HCT116 (cell line): ENCODE measurements at regions not wholly inside any gene's neighbourhood (a gene's known extent, or its start where the extent isn't known, plus 50 kb on each side); places are given as distances from the start of the nearest gene placed in this dataset.

ENCODE experiments used
- ATAC-seq: fragments of 200-7000 bp; cut with Tn5 transposase; 2 replicates; pipeline ENCODE4 v1.9.1; 2020; ENCODE audit warnings: mild to moderate bottlenecking, moderate library complexity
- BruUV-seq: library from RNA; stranded (reverse); fragments of 400-500 nt; replicated peaks from 2 replicates; lab custom pipeline; 2021; lab: Mats Ljungman, UMichigan
- CTCF ChIA-PET: fragments of 300-600 bp; sonication (Branson Sonifier 250); formaldehyde crosslinking; loops from one replicate; lab custom pipeline; 2021; ENCODE audit warnings: antibody characterized with exemption; lab: Charles Lee
- POLR2A ChIA-PET: fragments of 300-600, 350-600 bp; sonication (Branson Sonifier 250); formaldehyde crosslinking; loops from one replicate; lab custom pipeline; 2021; ENCODE audit warnings: antibody characterized with exemption; lab: Charles Lee
- RAD21 ChIA-PET, 2 experiments: fragments of 300-600 bp; sonication (Branson Sonifier 250); formaldehyde crosslinking; loops; one replicate each; lab custom pipeline; 2023; ENCODE audit warnings: low total read pairs in 2 of 2; ENCODE audit not compliant: uncharacterized antibody in 2 of 2, unreplicated experiment in 2 of 2, low non-redundant PET in 1 of 2; lab: Charles Lee
- DNase-seq: peaks from one replicate; pipeline ENCODE4 v3.0.0-alpha.2; 2010; ENCODE audit warnings: low read depth, low spot score
- H2AFZ ChIP-seq: fragments of 200-600 bp; shearing (Covaris generic), sonication (generic); 2 replicates; pipeline ENCODE4 v1.6.1; 2017; ENCODE audit warnings: low read depth, mixed run types, mixed read lengths, antibody characterized with exemption, low read length; ENCODE audit not compliant: poor library complexity, severe bottlenecking
- H3K27ac ChIP-seq: 2 replicates; pipeline ENCODE4 v1.5.1; 2012; ENCODE audit warnings: low read depth, low read length
- H3K27me3 ChIP-seq: fragments of 200-600 bp; sonication (generic); 2 replicates; pipeline ENCODE4 v1.6.1; 2016; ENCODE audit warnings: mixed run types, low read length, mixed read lengths; ENCODE audit not compliant: insufficient read depth
- H3K36me3 ChIP-seq, 2 experiments: fragments of 200-500 bp in 1 of 2; fragments of 200-600 bp in 1 of 2; sonication (Bioruptor generic) in 1 of 2; sonication (generic) in 1 of 2; 2 replicates each; pipeline versions ENCODE4 v1.5.1 to v1.6.1; 2014 to 2016; ENCODE audit warnings: low read length in 2 of 2, inconsistent platforms in 1 of 2, mixed read lengths in 1 of 2, mixed run types in 1 of 2; ENCODE audit not compliant: insufficient read depth in 2 of 2, control insufficient read depth in 1 of 2
- H3K4me1 ChIP-seq, 2 experiments: fragments of 200-600 bp in 1 of 2; sonication (generic) in 1 of 2; 2 replicates each; pipeline versions ENCODE4 v1.5.1 to v1.6.1; 2012 to 2017; ENCODE audit warnings: low read length in 2 of 2, inconsistent platforms in 1 of 2, mild to moderate bottlenecking in 1 of 2, mixed read lengths in 1 of 2, mixed run types in 1 of 2, moderate library complexity in 1 of 2; ENCODE audit not compliant: insufficient read depth in 2 of 2, control insufficient read depth in 1 of 2
- H3K4me2 ChIP-seq: fragments of 200-600 bp; sonication (generic); 2 replicates; pipeline ENCODE4 v1.6.1; 2017; ENCODE audit warnings: mixed run types, low read length, mixed read lengths
- H3K4me3 ChIP-seq, 2 experiments: fragments of 200-600 bp in 1 of 2; sonication (generic) in 1 of 2; replicated peaks in 1 of 2; 2 replicates each; pipeline ENCODE4 v1.5.1; 2011 to 2016; ENCODE audit warnings: low read length in 2 of 2, control low read depth in 1 of 2, low read depth in 1 of 2, mild to moderate bottlenecking in 1 of 2, mixed read lengths in 1 of 2, mixed run types in 1 of 2
- H3K79me2 ChIP-seq: fragments of 200-600 bp; sonication (generic); 2 replicates; pipeline ENCODE4 v1.6.1; 2017; ENCODE audit warnings: mild to moderate bottlenecking, mixed run types, low read length, moderate library complexity, mixed read lengths; ENCODE audit not compliant: insufficient read depth
- H3K9ac ChIP-seq: fragments of 200-600 bp; sonication (generic); 2 replicates; pipeline ENCODE4 v1.6.1; 2016; ENCODE audit warnings: low read length, mixed read lengths
- H3K9me2 ChIP-seq: fragments of 200-600 bp; sonication (generic), shearing (Covaris generic); 2 replicates; pipeline ENCODE4 v1.6.1; 2017; ENCODE audit warnings: mixed run types, mild to moderate bottlenecking, moderate library complexity; ENCODE audit not compliant: insufficient read depth
- H3K9me3 ChIP-seq, 2 experiments: fragments of 200-500 bp in 1 of 2; fragments of 200-600 bp in 1 of 2; sonication (Bioruptor generic) in 1 of 2; sonication (generic) in 1 of 2; 2 replicates each; pipeline ENCODE4 v1.6.1; 2014 to 2017; ENCODE audit warnings: low read length in 2 of 2, mixed read lengths in 2 of 2, inconsistent platforms in 1 of 2, low read depth in 1 of 2, mild to moderate bottlenecking in 1 of 2, mixed run types in 1 of 2, moderate library complexity in 1 of 2; ENCODE audit not compliant: control insufficient read depth in 1 of 2, insufficient read depth in 1 of 2
- H4K20me1 ChIP-seq: fragments of 200-600 bp; sonication (generic), shearing (Covaris generic); 2 replicates; pipeline ENCODE4 v1.6.1; 2017; ENCODE audit warnings: mixed run types, mild to moderate bottlenecking, moderate library complexity; ENCODE audit not compliant: insufficient read depth
- CBX3 ChIP-seq: IDR thresholded peaks from 2 replicates; pipeline ENCODE4 v1.6.1; 2012; ENCODE audit warnings: low read depth
- CEBPB ChIP-seq: IDR thresholded peaks from 2 replicates; pipeline ENCODE4 v1.6.1; 2012; ENCODE audit warnings: low read depth
- EGR1 ChIP-seq: IDR thresholded peaks from 2 replicates; pipeline ENCODE4 v1.6.1; 2012; ENCODE audit warnings: low read depth
- ELF1 ChIP-seq: IDR thresholded peaks from 2 replicates; pipeline ENCODE4 v1.6.1; 2012; ENCODE audit warnings: low read depth, borderline replicate concordance
- EZH2 ChIP-seq: fragments of 200-600 bp; sonication (generic); IDR thresholded peaks from 2 replicates; pipeline ENCODE4 v1.6.1; 2017; ENCODE audit warnings: antibody characterized with exemption, mixed run types
- EZH2phosphoT487 ChIP-seq: fragments of 200-600 bp; IDR thresholded peaks from 2 replicates; pipeline ENCODE4 v1.6.1; 2018; ENCODE audit warnings: antibody characterized with exemption, borderline replicate concordance
- FOSL1 ChIP-seq: IDR thresholded peaks from 2 replicates; pipeline ENCODE4 v1.6.1; 2012; ENCODE audit warnings: low read depth
- JUND ChIP-seq: IDR thresholded peaks from 2 replicates; pipeline ENCODE4 v1.6.1; 2012
- POLR2A ChIP-seq: IDR thresholded peaks from 2 replicates; pipeline ENCODE4 v1.7.0; 2011; ENCODE audit warnings: borderline replicate concordance; ENCODE audit not compliant: insufficient read depth, insufficient read length; ENCODE audit errors: extremely low read depth
- POLR2AphosphoS5 ChIP-seq: IDR thresholded peaks from 2 replicates; pipeline ENCODE4 v1.6.1; 2011; ENCODE audit warnings: mild to moderate bottlenecking, low read depth, low read length, moderate library complexity
- RAD21 ChIP-seq: IDR thresholded peaks from 2 replicates; pipeline ENCODE4 v1.6.1; 2012; ENCODE audit warnings: low read depth, mild to moderate bottlenecking
- SP1 ChIP-seq: IDR thresholded peaks from 2 replicates; pipeline ENCODE4 v1.6.1; 2012; ENCODE audit warnings: low read depth
- SRF ChIP-seq: IDR thresholded peaks from 2 replicates; pipeline ENCODE4 v1.6.1; 2012; ENCODE audit warnings: low read depth
- TCF7L2 ChIP-seq: IDR thresholded peaks from 2 replicates; pipeline ENCODE4 v1.7.0; 2011; ENCODE audit warnings: borderline replicate concordance, inconsistent platforms; ENCODE audit not compliant: insufficient read depth, insufficient read length; ENCODE audit errors: extremely low read depth
- ZNF274 ChIP-seq: fragments of 200-500 bp; sonication (Bioruptor generic); IDR thresholded peaks from 2 replicates; pipeline ENCODE4 v1.6.1; 2014; ENCODE audit warnings: mild to moderate bottlenecking, low read depth, low read length, inconsistent platforms
- intact Hi-C: fragments of 100-400 bp; cut with micrococcal nuclease; formaldehyde crosslinking; loops from 2 replicates; pipeline ENCODE4 v1.10.0; 2022
- TF ChIP-seq, protein P1 (sequence below): IDR thresholded peaks from 2 replicates; pipeline ENCODE4 v1.6.1; 2011; ENCODE audit warnings: mild to moderate bottlenecking, low read length, moderate library complexity; ENCODE audit not compliant: insufficient replicate concordance; ENCODE audit errors: extremely low read depth
- TF ChIP-seq, protein P2 (sequence below): IDR thresholded peaks from 2 replicates; pipeline ENCODE4 v1.6.1; 2012
- TF ChIP-seq, protein P3 (sequence below): IDR thresholded peaks from 2 replicates; pipeline ENCODE4 v1.6.1; 2012
- TF ChIP-seq, protein P4 (sequence below): IDR thresholded peaks from 2 replicates; pipeline ENCODE4 v1.6.1; 2012; ENCODE audit warnings: low read depth

DNA sequence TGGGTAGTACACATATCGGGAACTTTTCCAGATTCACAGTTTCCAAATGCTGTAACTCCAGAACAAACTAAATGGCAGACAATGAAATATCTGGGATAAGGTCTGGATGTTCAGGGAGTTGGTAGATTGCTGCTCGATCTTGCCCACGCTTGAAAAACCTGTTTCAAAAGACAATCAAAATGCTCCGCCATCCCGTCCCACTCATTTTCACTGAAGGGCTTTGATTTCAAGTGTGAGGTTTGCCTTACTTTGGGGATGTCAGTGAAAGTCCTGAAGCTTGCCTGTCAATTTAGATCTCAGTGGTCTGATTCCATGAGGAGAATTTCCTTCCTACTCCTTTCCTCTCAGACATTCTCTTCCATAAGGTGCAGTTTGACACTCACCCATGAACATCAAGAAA, 236.3 kb upstream of the KCNK2 start:
- POLR2A ChIA-PET = no interaction called here
- Histone ChIP-seq H3K27ac (no peak overlapping the region), H3K9me2 (no peaks in the 10 kb centered on the region), H3K79me2 (no peaks in the 10 kb centered on the region), H3K36me3 (no peaks in the 10 kb centered on the region), H3K27me3 (no peaks in the 10 kb centered on the region), H3K9ac (no peak overlapping the region), H3K9me3 (no peaks in the 10 kb centered on the region), H3K4me1 (no peaks in the 10 kb centered on the region), H4K20me1 (no peaks in the 10 kb centered on the region), H3K4me2 (no peak overlapping the region), H2AFZ (no peak overlapping the region), H3K4me3 (no peak overlapping the region)
- intact Hi-C loops = no loop called here
- no peak for TF ChIP-seq EZH2phosphoT487
- no peak for TF ChIP-seq EZH2
- no peak for TF ChIP-seq CEBPB
- TF ChIP-seq TCF7L2 = no peak
- TF ChIP-seq, protein P1, sequence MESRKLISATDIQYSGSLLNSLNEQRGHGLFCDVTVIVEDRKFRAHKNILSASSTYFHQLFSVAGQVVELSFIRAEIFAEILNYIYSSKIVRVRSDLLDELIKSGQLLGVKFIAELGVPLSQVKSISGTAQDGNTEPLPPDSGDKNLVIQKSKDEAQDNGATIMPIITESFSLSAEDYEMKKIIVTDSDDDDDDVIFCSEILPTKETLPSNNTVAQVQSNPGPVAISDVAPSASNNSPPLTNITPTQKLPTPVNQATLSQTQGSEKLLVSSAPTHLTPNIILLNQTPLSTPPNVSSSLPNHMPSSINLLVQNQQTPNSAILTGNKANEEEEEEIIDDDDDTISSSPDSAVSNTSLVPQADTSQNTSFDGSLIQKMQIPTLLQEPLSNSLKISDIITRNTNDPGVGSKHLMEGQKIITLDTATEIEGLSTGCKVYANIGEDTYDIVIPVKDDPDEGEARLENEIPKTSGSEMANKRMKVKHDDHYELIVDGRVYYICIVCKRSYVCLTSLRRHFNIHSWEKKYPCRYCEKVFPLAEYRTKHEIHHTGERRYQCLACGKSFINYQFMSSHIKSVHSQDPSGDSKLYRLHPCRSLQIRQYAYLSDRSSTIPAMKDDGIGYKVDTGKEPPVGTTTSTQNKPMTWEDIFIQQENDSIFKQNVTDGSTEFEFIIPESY = no peak
- TF ChIP-seq, protein P2, sequence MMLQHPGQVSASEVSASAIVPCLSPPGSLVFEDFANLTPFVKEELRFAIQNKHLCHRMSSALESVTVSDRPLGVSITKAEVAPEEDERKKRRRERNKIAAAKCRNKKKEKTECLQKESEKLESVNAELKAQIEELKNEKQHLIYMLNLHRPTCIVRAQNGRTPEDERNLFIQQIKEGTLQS = no peak
- no peak for TF ChIP-seq JUND
- no peak for TF ChIP-seq ZNF274
- no peak for TF ChIP-seq POLR2AphosphoS5
- no peak for TF ChIP-seq ELF1
- no peak for TF ChIP-seq POLR2A
- no peak for TF ChIP-seq CBX3
- TF ChIP-seq FOSL1 = no peak
- TF ChIP-seq EGR1 = no peak
- no peak for TF ChIP-seq SRF
- TF ChIP-seq RAD21 = no peak
- TF ChIP-seq, protein P3, sequence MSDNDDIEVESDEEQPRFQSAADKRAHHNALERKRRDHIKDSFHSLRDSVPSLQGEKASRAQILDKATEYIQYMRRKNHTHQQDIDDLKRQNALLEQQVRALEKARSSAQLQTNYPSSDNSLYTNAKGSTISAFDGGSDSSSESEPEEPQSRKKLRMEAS = no peak
- TF ChIP-seq SP1 = no peak
- TF ChIP-seq, protein P4, sequence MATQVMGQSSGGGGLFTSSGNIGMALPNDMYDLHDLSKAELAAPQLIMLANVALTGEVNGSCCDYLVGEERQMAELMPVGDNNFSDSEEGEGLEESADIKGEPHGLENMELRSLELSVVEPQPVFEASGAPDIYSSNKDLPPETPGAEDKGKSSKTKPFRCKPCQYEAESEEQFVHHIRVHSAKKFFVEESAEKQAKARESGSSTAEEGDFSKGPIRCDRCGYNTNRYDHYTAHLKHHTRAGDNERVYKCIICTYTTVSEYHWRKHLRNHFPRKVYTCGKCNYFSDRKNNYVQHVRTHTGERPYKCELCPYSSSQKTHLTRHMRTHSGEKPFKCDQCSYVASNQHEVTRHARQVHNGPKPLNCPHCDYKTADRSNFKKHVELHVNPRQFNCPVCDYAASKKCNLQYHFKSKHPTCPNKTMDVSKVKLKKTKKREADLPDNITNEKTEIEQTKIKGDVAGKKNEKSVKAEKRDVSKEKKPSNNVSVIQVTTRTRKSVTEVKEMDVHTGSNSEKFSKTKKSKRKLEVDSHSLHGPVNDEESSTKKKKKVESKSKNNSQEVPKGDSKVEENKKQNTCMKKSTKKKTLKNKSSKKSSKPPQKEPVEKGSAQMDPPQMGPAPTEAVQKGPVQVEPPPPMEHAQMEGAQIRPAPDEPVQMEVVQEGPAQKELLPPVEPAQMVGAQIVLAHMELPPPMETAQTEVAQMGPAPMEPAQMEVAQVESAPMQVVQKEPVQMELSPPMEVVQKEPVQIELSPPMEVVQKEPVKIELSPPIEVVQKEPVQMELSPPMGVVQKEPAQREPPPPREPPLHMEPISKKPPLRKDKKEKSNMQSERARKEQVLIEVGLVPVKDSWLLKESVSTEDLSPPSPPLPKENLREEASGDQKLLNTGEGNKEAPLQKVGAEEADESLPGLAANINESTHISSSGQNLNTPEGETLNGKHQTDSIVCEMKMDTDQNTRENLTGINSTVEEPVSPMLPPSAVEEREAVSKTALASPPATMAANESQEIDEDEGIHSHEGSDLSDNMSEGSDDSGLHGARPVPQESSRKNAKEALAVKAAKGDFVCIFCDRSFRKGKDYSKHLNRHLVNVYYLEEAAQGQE = no peak
- no peak for DNase-seq
- ATAC-seq = no peak
- BruUV-seq = no TSS peak
- RAD21 ChIA-PET = no interaction called here
- CTCF ChIA-PET = no interaction called here
